HG03521 (cell line): ENCODE measurements at regions not wholly inside any gene's neighbourhood (a gene's known extent, or its start where the extent isn't known, plus 50 kb on each side); places are given as distances from the start of the nearest gene placed in this dataset.
"Not testable (repeated sequence)": the region's sequence is repeated elsewhere in the genome, so short reads cannot be mapped to it uniquely, and the experiment has no call there.

Experiments used
- ATAC-seq: cut with Tn5 transposase; IDR thresholded peaks from one replicate; pipeline ENCODE4 v1.9.1; 2021; ENCODE audit warnings: mild to moderate bottlenecking, moderate library complexity; ENCODE audit not compliant: unreplicated experiment

GRCh38 chr16:62805221-62805857, 769.1 kb upstream of the CDH8 start:
- ATAC-seq, result no peak

- no peak for ATAC-seq
These were observed 758.5 kb upstream of the CDH8 start for GRCh38 chr16:62794724-62795123.

DNA sequence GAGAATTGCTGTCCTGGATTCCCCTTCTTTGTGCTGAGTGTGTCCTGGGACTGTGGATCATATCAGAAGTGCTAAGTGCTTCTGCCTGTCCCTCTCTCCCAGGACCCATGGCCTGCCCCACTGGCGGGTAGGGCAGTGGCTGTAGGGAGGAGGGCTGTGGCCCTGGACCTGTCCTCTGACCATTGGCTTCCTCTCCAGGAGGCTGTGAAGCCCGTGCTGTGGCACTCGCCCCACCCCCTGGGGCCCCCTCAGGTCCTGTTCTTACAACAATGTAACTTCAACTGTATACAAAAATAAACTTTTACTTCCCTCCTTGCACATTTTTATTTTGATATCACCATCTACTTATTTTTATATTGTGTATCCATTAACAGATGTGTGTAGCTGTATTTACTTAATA, 743.8 kb upstream of the CDH8 start:
- not testable (repeated sequence) for ATAC-seq

DNA sequence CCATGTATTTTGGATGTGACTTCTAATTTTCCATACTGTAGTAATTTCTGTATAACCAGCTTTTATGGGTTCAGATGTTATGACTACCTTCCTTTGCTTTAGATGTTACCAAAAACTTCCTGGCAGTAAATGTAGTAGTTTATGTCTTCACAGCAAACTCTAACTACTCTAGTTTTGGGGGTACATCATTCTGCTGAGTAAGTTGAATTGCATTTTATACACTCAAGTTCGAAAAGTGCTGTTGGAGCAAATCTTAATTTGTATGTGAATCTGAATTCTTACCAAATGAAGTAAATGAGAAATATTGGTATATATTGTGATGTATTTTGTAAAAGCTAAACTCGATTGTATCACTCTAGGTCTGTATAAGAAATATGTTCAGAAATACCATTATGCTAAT, 728.3 kb upstream of the CDH8 start:
- ATAC-seq, result no peak

- no peak for ATAC-seq
These were observed 724.2 kb upstream of the CDH8 start for GRCh38 chr16:62760398-62760797.

GRCh38 chr16:62755938-62756337, 719.7 kb upstream of the CDH8 start:
- ATAC-seq, result no peak

- ATAC-seq, result no peak
These were observed 716.6 kb upstream of the CDH8 start for GRCh38 chr16:62752854-62753253.

DNA sequence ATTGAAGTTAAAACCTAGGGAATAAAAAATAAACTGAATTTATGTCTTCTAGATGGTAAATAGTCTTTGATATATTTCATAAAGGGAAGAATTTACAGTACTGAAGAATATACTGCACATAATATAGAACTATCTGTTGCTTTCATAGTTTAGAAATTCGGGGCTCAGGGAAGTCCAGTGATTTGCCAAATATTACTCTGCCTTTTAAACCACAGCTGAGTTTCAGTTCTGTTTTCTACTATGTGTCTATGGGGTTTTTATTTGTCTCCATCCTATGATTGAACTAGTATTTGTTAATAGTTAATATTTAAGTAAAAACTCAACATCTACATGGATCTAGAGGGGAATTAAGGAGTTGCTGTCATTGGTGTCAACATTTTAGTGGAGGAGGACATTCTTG, 715.0 kb upstream of the CDH8 start:
- no peak for ATAC-seq

DNA sequence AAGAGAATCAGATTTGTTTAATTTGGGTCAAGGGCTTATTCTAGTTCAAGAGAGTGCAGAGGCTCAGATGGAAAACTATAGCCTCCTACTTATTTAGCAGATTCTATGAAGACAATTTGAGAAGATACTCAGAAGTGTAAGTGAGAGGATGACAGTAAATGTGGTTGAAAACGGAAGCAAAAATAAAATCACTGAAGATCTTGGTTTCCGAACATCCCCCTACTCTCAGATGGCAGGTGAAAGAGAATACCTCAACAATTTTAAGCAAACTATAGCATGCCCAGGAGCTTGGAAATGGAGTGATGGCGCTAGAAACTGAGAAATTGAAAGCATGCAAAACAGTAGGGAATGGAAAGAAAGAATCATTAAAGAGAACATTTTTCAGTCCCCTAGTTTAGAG, 705.5 kb upstream of the CDH8 start:
- no peak for ATAC-seq

DNA sequence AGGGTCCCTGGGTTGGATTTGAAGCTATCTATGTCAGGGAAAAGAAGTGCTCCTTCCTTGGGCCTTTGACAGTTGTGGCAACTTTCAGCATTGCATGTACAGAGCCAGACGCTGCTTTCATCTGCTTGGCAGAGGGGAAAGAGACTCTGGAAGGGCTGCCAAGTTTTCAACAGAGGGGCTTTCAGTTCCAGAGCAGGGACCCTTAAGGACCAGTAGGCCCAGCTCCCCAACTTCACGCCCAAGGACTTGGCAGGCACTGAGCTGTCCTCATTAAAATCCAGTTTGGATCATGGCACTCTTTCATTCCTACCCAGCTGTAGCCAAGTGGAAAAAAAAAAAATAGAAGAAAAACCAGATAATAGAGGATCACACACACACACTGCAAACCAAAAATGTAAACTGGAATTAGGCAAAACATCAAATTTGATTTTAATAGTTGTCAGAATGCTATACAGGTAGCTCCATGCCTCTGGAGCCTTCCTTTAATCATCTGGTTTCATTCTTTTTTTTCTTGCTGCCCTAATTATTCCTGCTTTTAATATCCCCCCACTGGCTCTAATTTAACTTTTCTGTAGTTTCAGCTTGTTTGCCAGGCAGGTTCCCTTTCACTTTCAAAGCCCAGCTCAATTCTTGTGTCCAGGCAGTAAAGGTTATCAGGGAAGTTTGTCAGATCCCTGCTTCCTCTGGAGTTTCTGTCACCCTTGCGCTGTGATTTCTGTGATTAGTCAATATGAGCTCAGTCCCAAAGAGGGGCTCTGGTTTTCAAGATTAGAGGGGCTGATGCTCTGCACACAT, 702.6 kb upstream of the CDH8 start:
- no peak for ATAC-seq

DNA sequence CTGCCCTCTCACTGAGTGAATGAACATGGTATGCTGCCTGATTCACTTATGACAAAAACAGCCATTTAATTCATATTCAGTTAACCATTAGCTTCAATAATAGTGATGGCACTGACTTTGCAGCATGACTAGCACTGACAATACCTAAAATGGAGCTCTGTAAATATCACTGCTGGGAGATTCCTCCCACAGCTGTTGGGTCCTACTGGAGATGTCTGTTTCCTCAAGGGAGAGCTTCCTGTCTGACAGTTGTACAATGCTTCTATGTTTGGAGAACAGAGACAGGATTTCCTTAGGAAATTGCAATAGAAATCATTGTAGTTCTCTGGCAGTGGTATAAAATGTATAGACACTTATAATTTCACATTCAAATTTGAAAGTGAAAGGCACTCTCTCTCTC, 695.9 kb upstream of the CDH8 start:
- no peak for ATAC-seq

DNA sequence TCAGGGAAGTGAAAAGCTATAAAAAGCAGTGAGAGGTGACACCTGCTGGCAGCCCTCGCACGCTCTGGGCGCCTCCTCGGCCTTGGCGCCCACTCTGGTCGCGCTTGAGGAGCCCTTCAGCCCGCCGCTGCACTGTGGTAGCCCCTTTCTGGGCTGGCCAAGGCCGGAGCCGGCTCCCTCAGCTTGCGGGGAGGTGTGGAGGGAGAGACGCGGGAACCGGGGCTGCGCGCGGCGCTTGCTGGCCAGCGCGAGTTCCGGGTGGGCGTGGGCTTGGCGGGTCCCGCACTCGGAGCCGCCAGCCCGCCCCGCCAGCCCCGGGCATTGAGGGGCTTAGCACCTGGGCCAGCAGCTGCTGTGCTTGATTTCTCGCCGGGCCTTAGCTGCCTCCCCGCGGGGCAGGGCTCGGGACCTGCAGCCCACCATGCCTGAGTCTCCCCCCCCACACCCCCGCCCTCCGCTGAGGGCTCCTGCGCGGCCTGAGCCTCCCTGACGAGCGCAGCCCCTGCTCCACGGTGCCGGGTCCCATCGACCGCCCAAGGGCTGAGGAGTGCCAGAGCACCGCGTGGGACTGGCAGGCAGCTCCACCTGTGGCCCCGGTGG, 688.5 kb upstream of the CDH8 start:
- ATAC-seq, result not testable (repeated sequence)

DNA sequence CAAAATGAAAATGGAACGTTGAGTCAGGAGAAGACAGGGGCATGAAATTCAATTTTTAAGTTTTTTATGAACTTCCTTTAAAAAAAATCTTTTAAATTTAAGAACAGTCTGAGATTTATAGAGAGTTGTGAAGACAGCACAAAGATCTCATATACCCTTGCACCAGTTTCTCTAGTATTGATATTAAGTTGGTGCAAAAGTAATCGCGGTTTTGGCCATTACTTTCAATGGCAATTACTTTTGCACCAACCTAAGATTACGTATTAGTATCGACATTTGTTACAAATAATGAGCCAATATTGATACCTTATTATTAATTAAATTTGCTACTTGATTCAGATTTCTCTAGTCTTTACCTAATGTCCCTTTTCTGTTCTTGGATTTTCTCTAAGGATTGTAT, 684.4 kb upstream of the CDH8 start:
- ATAC-seq, result no peak

- no peak for ATAC-seq
These were observed 680.8 kb upstream of the CDH8 start for GRCh38 chr16:62717026-62717425.

- no peak for ATAC-seq
These were observed 679.5 kb upstream of the CDH8 start for GRCh38 chr16:62715701-62716100.

DNA sequence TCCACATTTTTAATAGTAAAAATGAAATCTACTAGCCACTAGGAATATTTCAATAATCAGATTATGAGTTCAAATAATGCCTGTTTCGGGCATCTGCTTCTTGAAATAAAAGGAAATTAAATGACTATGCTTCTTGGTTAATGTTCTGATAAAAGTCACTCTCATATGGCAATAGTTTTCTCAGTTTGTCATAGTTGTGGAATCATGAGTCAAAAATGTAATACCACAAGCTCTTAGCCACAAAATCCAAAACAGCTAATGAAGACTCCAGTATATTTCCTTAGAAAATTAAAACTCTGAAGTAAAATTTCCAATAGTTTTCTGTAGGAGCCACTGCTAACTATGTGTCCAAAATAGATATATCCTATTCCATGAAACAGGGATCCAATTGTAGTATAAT, 676.3 kb upstream of the CDH8 start:
- no peak for ATAC-seq

DNA sequence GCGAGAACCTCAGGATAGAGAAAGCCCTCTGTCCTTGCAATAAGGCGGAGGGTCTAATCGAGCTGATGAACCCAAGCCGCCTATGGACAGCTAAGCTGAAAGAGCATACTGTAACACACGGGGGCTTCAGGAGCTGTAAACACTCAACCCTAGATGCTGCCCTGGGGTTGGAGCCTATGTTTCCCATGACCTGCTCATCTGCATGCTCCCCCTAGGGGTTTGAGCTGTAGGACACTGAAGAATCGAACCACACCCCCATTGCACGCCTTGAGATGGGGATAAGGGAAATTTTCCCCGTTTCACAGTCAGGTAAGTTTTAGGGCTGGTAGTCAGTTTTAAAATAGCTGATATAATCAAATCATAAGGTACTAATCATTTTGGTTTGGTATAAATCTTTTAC, 675.6 kb upstream of the CDH8 start:
- no peak for ATAC-seq

DNA sequence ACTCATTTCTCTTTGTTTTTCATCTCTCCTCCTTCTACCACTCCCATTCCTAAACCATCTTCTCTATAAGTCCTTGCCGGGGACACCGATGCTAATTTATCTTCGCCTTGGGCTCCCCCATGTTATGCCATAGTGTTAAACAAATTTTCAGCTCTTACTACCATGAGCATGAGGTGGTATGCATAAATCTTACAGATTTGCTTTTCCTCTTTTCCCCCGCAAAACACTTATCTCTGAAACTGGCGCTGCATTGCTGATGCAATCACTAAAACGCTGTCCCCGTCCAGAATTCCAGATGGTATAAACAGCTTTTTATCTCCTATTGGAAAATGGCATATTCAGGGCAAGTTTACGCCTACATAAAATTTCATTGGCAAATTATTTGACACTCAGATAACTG, 673.6 kb upstream of the CDH8 start:
- no peak for ATAC-seq

DNA sequence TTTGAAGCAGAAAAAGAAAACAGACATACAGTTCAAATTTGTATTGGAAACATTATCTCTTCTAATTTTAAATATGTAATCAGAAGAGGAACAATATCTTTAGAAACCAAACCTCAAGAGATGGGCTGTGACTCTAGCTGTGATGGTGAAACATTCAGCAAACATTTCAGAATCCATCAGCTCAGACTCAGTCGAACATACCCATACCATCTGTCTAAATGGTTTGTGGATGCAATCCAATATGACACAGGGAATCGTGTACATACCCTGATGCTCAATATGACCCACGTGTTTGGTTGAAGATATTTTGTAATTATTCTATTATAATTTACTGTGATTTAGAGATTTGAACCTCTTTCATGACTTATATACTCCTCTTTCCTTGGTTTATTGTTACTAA, 665.2 kb upstream of the CDH8 start:
- ATAC-seq, result no peak

DNA sequence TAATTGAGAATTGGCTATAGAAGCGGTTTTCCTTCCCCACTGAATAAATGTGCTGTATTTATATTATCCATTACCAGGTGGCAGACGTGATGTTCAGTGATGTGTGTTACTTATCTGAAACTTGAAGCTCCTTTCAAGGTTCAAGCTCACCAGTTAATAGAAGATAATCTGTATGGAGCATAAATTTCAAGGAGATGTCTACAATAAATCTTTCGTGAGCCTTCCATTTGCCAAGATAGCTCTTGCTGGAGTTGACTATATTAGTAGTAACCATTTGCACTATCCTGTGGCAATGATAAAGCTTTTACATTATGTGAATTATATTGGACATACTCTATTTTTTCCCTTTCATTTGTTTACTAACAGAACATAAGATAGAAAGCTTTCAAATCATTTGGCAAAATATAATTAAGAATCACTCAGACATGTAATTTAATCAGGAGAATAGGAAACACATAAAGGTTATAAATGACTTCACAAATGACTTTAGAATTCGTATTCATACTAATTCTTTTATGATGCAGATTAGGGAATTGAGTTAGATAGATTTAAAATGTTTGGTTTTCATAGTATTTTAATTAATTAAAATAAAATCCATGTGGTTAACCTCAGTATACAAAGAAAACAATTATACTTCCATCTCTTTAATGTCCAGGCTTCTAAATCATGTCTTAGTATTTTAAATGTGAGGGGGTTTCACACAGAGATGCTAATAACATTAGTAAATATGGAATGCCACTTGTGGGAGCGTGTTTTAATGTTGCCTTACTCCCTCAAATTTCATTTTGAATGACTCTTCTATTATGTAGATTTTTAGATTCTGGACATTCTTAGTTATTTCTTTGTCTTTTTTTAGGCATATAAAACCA, 664.4 kb upstream of the CDH8 start:
- no peak for ATAC-seq

GRCh38 chr16:62692685-62693084, 656.4 kb upstream of the CDH8 start:
- ATAC-seq, result no peak
